Endothelial cell of umbilical vein (primary cell): ENCODE measurements at regions not wholly inside any gene's neighbourhood (a gene's known extent, or its start where the extent isn't known, plus 50 kb on each side); places are given as distances from the start of the nearest gene placed in this dataset.

Experiments
- BruUV-seq: library from RNA; stranded (reverse); fragments of 400-500 nt; replicated peaks from 2 replicates; lab custom pipeline; 2021; lab: Mats Ljungman, UMichigan
- CTCF ChIA-PET: fragments of 300-600, 350-600 bp; sonication (Branson Sonifier 250); formaldehyde crosslinking; loops from one replicate; lab custom pipeline; 2021; ENCODE audit warnings: antibody characterized with exemption, inconsistent platforms; lab: Charles Lee
- POLR2A ChIA-PET: fragments of 300-600, 350-600 bp; sonication (Branson Sonifier 250); formaldehyde crosslinking; loops from one replicate; lab custom pipeline; 2021; ENCODE audit warnings: antibody characterized with exemption, inconsistent platforms; lab: Charles Lee
- DNase-seq: peaks from one replicate; pipeline ENCODE4 v3.0.0-alpha.2; 2011; ENCODE audit warnings: low read depth, low spot score
- FAIRE-seq: peaks from 2 replicates; lab custom pipeline; 2011; peaks lifted over from hg19 to GRCh38; lab: Jason Lieb, UNC
- H2AFZ ChIP-seq: 2 replicates; pipeline ENCODE4 v1.6.0; 2012; ENCODE audit warnings: low read depth, low read length, control low read depth, inconsistent platforms
- H3K27ac ChIP-seq: 2 replicates; pipeline ENCODE4 v1.5.1; 2011; ENCODE audit warnings: low read depth, mild to moderate bottlenecking, control low read depth, low read length, moderate library complexity; ENCODE audit not compliant: insufficient read depth
- H3K27me3 ChIP-seq, 2 experiments: 2 replicates each; pipeline versions ENCODE4 v1.6.0 to v1.6.1; 2011; ENCODE audit warnings: low read length in 2 of 2, mixed read lengths in 1 of 2; ENCODE audit not compliant: control insufficient read depth in 2 of 2, insufficient read depth in 2 of 2
- H3K36me3 ChIP-seq, 2 experiments: 2 replicates in 1 of 2; 3 replicates in 1 of 2; pipeline ENCODE4 v1.5.1; 2011; ENCODE audit warnings: low read length in 2 of 2, mild to moderate bottlenecking in 1 of 2, moderate library complexity in 1 of 2; ENCODE audit not compliant: control insufficient read depth in 2 of 2, insufficient read depth in 2 of 2; ENCODE audit errors: extremely low read depth in 1 of 2
- H3K4me1 ChIP-seq: 3 replicates; pipeline ENCODE4 v1.5.1; 2011; ENCODE audit warnings: mild to moderate bottlenecking, low read length; ENCODE audit not compliant: control insufficient read depth, insufficient read depth; ENCODE audit errors: extremely low read depth
- H3K4me2 ChIP-seq: 2 replicates; pipeline ENCODE4 v1.6.1; 2011; ENCODE audit warnings: low read length, control low read depth, mixed read lengths; ENCODE audit not compliant: insufficient read depth
- H3K4me3 ChIP-seq, 3 experiments: fragments of 200-600 bp in 1 of 3; sonication (generic), shearing (Covaris generic) in 1 of 3; replicated peaks in 1 of 3; 2 replicates each; pipeline ENCODE4 v1.5.1; 2011 to 2016; ENCODE audit warnings: control low read depth in 3 of 3, low read length in 3 of 3, mild to moderate bottlenecking in 2 of 3, inconsistent platforms in 1 of 3, low read depth in 1 of 3, moderate library complexity in 1 of 3; ENCODE audit not compliant: insufficient read depth in 1 of 3
- H3K79me2 ChIP-seq: 2 replicates; pipeline ENCODE4 v1.6.0; 2012; ENCODE audit warnings: low read length, inconsistent platforms; ENCODE audit not compliant: control insufficient read depth, insufficient read depth
- H3K9ac ChIP-seq: replicated peaks from 2 replicates; pipeline ENCODE3; 2011; ENCODE audit warnings: low read length, control low read depth; ENCODE audit not compliant: insufficient read depth; ENCODE audit errors: extremely low read depth
- H3K9me1 ChIP-seq: replicated peaks from 3 replicates; pipeline ENCODE4 v1.6.0; 2011; ENCODE audit warnings: mild to moderate bottlenecking, low read length; ENCODE audit not compliant: control insufficient read depth, insufficient read depth; ENCODE audit errors: extremely low read depth
- H3K9me3 ChIP-seq: replicated peaks from 2 replicates; pipeline ENCODE4 v1.5.1; 2012; ENCODE audit warnings: low read length, inconsistent platforms; ENCODE audit not compliant: control insufficient read depth, insufficient read depth
- H4K20me1 ChIP-seq: replicated peaks from 2 replicates; pipeline ENCODE3; 2011; ENCODE audit warnings: mild to moderate bottlenecking, low read length; ENCODE audit not compliant: control insufficient read depth, insufficient read depth; ENCODE audit errors: extremely low read depth
- CTCF ChIP-seq, 2 donors: IDR thresholded peaks; 1 replicate in 1 of 2; 2 replicates in 1 of 2; pipeline ENCODE4 v1.5.1; 2011; ENCODE audit warnings: low read length in 2 of 2, mild to moderate bottlenecking in 2 of 2, moderate library complexity in 2 of 2, control low read depth in 1 of 2, inconsistent platforms in 1 of 2, low read depth in 1 of 2; ENCODE audit not compliant: insufficient read depth in 1 of 2; ENCODE audit errors: extremely low read depth in 1 of 2
- EZH2 ChIP-seq: IDR thresholded peaks from 2 replicates; pipeline ENCODE4 v1.6.1; 2012; ENCODE audit warnings: borderline replicate concordance, low read depth, mild to moderate bottlenecking, moderate library complexity, low read length, inconsistent platforms; ENCODE audit not compliant: severe bottlenecking
- FOS ChIP-seq: IDR thresholded peaks from 2 replicates; pipeline ENCODE4 v1.6.1; 2011; ENCODE audit warnings: mild to moderate bottlenecking, low read length, moderate library complexity, borderline replicate concordance; ENCODE audit not compliant: insufficient read depth
- GATA2 ChIP-seq: IDR thresholded peaks from 2 replicates; pipeline ENCODE4 v1.7.0; 2011; ENCODE audit warnings: low read depth, mild to moderate bottlenecking, moderate library complexity, mixed read lengths, low read length; ENCODE audit not compliant: insufficient read length, insufficient read depth
- JUN ChIP-seq: IDR thresholded peaks from 2 replicates; pipeline ENCODE4 v1.6.1; 2011; ENCODE audit warnings: borderline replicate concordance, low read depth; ENCODE audit not compliant: insufficient read length, insufficient read depth
- MYC ChIP-seq: IDR thresholded peaks from one replicate; pipeline ENCODE4 v1.6.1; 2011; ENCODE audit warnings: mild to moderate bottlenecking, low read depth, low read length
- POLR2A ChIP-seq: IDR thresholded peaks from 2 replicates; pipeline ENCODE4 v1.6.1; 2012; ENCODE audit warnings: low read depth, mild to moderate bottlenecking, control low read depth, low read length
- POLR2AphosphoS5 ChIP-seq: IDR thresholded peaks from 2 replicates; pipeline ENCODE4 v1.6.1; 2012; ENCODE audit warnings: low read depth, mild to moderate bottlenecking, control low read depth, low read length, moderate library complexity; ENCODE audit not compliant: insufficient read depth
- dilution Hi-C: fragments of 300-500 bp; cut with MboI; formaldehyde crosslinking; loops from one replicate; pipeline ENCODE4 v1.15.0; 2019; ENCODE audit warnings: low sequenced_read_pairs; ENCODE audit not compliant: extremely low pct_ligation_motif_present
- intact Hi-C: fragments of 100-400 bp; cut with micrococcal nuclease; formaldehyde crosslinking; loops from one replicate; pipeline ENCODE4 v1.10.0; 2022
- TF ChIP-seq, protein P1 (sequence below): IDR thresholded peaks from 2 replicates; pipeline ENCODE4 v1.6.1; 2011; ENCODE audit not compliant: insufficient read depth, insufficient read length

DNA sequence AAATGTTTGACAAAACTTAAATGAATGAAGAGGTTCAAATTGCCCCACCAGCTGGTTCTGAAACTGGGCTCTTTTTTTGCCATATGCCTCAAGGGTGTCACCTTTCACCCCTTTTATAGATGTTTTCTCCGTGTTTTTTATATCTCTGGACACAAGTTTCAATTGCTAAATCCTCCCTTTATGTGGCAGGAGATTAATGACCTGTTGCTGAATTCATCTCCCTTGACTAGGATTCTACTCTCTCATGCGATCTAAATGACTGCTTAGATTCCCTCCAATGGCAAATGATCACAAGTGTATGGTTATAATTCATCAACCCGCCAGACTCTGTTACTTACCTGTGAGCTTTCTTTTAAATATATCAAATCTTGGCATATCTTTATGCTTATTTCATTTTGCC is 677.0 kb upstream of the POT1 start:
- intact Hi-C loops, result no loop called here
- Histone ChIP-seq H3K27ac (no peak overlapping the region), H3K9ac (no peak overlapping the region), H2AFZ (no peak overlapping the region), H3K4me1 (no peaks in the 10 kb centered on the region), H3K9me1 (no peaks in the 10 kb centered on the region), H3K79me2 (no peaks in the 10 kb centered on the region), H4K20me1 (no peaks in the 10 kb centered on the region), H3K27me3 (no peaks in the 10 kb centered on the region), H3K4me2 (no peak overlapping the region), H3K36me3 (no peaks in the 10 kb centered on the region), H3K4me3 (no peak overlapping the region), H3K9me3 (no peaks in the 10 kb centered on the region)
- POLR2A ChIA-PET, result no interaction called here
- DNase-seq (no peak), FAIRE-seq (no peak)
- BruUV-seq, result no TSS peak
- CTCF ChIA-PET, result no interaction called here
- TF ChIP-seq MYC, result no peak
- TF ChIP-seq FOS, result no peak
- no peak for TF ChIP-seq GATA2
- no peak for TF ChIP-seq POLR2AphosphoS5
- TF ChIP-seq, protein P1, sequence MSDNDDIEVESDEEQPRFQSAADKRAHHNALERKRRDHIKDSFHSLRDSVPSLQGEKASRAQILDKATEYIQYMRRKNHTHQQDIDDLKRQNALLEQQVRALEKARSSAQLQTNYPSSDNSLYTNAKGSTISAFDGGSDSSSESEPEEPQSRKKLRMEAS, result no peak
- no peak for TF ChIP-seq EZH2
- TF ChIP-seq CTCF (IDR thresholded peaks at IDR 0.05; ENCODE audit: extremely low read depth in 1 of 2, insufficient read depth in 1 of 2, low read depth in 1 of 2, low read length in 2 of 2), result no peak
- TF ChIP-seq JUN, result no peak
- TF ChIP-seq POLR2A, result no peak
- dilution Hi-C loops, result no loop called here
